HG03175 (cell line): ENCODE measurements at regions not wholly inside any gene's neighbourhood (a gene's known extent, or its start where the extent isn't known, plus 50 kb on each side); places are given as distances from the start of the nearest gene placed in this dataset.

Experiments used
- ATAC-seq: cut with Tn5 transposase; IDR thresholded peaks from one replicate; pipeline ENCODE4 v1.9.1; 2021; ENCODE audit warnings: mild to moderate bottlenecking, moderate library complexity; ENCODE audit not compliant: unreplicated experiment

GRCh38 chr7:155963771-155964195 is 151.5 kb upstream of the SHH start:
- ATAC-seq, result no peak

- ATAC-seq, result no peak
Measured at GRCh38 chr7:155963356-155963755, 151.1 kb upstream of the SHH start.

GRCh38 chr7:155962968-155963300 is 150.7 kb upstream of the SHH start:
- ATAC-seq, result no peak

DNA sequence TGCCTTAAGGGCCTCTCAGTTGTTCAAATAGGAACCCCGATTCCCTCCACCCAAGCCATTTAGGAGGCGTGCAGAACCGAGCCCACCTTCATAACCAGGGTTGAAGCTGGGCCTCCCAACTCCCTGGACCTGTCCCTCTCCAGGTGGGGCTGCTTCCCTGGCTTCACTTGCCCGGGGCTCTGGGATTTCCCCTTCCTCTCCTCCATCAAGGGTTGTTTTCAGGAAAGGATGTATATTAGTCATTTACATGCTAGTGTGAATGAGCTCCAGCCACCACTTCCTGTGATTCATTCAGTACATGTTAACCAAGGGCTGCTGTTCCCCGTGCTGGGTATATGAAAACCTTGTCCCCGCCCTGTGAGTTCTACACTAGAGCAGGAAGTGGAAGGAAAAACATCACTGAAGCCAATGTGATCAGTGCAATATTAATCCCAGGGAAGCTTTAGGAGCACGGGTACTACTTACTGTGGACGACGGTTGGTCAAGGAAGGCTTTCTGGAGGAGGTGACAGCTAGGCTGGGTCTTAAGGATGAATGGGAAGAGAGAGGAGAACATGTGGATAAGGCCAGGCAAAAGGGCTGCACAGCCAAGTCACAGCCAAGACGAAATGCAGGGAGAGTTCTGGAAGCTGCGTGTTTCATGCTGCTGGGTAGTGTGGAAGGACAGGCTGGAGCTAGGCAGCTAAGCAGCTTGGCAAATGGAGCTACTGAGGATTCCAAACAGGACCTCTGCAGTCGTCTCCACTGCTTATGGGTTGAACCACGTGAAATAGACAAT is 150.1 kb upstream of the SHH start:
- ATAC-seq, result no peak

- no peak for ATAC-seq
Measured at GRCh38 chr7:155961241-155962190, 149.3 kb upstream of the SHH start.

DNA sequence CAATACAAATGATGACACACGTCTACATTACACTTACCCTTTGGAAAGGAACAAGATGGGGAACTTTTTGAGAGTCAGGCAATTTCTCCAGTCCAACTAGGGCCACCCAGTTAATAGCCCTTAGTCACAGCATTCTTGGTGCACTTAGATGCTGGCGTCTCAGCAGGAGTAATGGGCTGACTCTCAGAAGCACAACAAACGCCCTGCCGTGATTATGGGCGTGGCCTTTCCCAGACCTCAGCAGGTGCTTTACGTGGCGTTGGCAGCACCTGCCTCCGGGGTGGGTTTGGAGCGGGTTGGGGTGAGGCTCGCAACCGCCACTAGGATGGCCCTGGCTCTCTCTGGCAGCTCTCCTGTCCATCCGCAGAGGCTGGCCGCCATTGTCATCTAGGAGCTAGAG is 147.6 kb upstream of the SHH start:
- no peak for ATAC-seq

DNA sequence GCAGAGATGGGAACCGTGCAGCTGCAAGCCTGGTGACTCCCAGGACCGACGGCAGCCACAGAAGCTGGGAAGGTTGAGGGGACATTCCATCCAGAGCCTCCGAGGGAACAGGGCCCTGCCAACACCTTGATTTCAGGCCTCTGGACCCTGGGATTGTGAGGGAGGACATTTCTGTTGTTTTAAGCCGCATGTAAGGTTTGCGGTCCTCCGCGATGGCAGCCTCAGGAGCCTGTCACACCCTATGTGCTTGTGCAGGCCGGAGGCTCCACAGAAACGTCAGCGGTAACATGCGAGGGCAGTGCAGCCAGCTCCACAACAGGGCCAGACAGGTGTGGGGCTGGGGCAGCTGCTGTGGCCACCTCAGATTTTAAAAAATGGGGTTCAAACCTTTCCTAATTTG is 144.7 kb upstream of the SHH start:
- ATAC-seq, result no peak

DNA sequence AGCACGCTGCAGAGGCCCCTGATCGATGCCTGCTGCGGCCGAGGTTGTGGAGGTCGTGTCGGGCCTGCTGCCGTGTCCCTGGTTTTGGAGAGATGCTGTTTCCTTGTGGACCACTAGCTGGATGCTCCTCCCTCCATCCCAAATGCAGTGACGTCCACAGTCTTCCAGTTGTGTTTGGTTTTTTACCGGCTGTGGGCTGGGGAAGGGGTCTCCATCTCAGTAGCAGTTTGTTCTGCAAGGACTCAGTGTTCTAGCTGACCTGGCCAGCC is 143.0 kb upstream of the SHH start:
- no peak for ATAC-seq

- no peak for ATAC-seq
Measured at GRCh38 chr7:155954550-155955366, 142.5 kb upstream of the SHH start.

DNA sequence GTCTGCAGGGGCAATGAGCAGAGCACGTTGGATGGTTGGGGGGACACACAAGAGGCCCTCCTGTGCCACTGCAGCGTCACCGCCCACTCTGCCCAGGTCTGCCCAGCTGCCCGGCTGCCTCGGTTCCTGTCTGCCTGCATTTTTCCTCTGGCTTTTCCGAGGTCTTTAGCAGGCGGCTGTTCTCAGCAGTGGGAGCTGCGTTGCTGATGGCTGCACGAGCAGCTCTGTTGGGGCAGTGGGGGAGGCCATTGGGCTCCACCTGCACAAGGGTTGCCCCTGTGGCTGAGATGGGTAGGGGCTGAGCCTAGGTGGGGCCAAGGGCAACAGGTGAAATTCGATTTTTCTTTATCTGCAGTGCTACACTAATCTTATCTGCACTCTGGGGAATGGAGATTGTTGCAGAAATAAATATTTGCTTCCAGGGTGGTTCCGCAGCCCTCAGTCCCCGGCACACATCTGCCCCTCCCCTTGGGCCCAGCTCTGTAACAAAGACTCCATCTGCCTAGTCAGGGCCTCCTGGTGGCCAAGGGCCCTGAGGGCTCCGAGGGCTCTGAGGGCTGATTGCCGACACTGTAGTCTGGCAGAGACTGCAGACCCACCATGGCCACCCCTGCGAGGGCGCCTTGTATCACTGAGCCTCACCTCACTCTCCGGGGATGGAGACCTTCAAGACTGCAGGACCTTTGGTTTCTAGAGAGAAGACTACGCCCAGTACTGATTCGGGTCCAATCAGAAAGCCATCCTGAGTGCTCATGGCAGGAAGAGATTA is 141.7 kb upstream of the SHH start:
- no peak for ATAC-seq

GRCh38 chr7:155953501-155953778 is 141.2 kb upstream of the SHH start:
- no peak for ATAC-seq

DNA sequence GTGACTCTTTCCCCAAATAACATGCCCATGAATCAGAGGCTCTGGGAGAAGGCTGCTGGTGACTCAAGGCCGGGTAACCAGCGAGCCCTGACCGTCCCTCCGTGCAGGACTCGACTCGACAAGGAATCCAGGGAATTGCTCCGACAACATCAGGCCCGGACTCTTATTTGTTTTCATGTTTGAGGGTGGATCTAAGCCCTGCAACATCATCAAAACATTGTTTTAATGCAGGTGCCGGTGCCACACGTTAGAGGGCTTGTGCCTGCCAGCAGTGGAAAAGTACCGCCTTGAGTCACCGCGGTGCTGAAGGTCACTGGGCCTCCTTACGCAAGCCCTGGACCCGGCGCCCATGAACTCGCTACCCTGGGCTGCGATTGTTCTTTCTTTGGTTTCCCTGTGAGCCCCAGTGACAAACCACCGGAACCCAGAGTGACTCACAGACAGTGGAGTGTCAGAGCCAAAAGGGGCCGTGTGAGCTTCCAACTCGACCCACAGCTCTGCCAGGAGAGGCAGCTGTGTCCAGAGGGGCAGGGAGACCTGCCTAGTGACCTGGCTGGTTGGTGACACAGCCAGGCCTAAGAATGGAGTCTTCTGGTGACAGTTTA is 139.4 kb upstream of the SHH start:
- ATAC-seq, result no peak

DNA sequence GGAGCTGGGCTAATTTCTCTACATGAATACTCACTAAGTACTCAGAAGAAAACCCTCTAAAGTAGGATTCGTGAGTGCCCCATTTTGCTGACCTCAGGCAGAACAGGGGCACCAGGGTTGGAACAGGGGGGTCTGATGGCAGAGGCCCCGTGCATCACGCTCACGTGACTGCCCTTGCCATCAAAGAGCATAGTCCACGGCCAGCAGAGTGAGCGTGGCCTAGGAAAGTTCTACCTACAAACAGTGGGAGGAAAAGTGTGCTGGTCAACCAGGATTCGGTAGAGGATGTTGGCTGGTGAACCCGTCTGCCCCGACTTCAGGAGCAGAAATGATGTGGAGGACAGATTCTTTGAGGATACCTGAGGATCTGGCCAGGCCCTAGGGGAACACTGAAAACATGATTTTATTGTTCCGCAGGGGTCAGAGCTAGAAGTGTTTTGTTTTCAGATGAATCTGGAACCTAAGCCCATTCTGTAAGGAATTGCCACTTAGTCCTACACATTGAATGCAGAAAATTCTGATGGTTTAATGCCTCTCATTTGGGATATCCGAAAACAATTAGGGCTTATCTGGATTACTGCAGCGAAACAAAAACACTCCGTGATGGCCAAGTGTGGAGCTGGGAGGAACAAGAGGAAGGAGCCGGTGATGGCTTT is 138.8 kb upstream of the SHH start:
- ATAC-seq, result no peak

GRCh38 chr7:155948845-155949244 is 136.6 kb upstream of the SHH start:
- ATAC-seq, result no peak

- no peak for ATAC-seq
Measured at GRCh38 chr7:155948423-155948822, 136.2 kb upstream of the SHH start.

DNA sequence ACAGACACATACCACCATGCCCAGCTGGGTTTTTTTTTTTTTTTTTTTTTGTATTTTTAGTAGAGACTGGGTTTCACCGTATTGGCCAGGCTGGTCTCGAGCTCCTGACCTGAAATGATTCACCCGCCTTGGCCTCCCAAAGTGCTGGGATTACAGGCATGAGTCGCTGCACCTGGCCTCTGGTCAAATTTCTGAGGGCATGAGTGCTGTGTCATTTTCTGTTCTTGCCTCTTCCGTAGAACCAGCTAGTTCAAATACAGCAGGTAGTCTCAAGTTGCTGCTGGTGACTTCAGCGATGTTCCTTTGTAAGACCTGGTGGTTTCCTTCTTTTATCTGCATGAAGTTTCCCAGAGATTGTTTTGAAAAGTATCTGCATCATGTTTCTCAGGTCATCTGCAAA is 134.8 kb upstream of the SHH start:
- no peak for ATAC-seq

- ATAC-seq, result no peak
Measured at GRCh38 chr7:155945670-155946325, 133.5 kb upstream of the SHH start.

GRCh38 chr7:155944901-155945300 is 132.6 kb upstream of the SHH start:
- ATAC-seq, result no peak

DNA sequence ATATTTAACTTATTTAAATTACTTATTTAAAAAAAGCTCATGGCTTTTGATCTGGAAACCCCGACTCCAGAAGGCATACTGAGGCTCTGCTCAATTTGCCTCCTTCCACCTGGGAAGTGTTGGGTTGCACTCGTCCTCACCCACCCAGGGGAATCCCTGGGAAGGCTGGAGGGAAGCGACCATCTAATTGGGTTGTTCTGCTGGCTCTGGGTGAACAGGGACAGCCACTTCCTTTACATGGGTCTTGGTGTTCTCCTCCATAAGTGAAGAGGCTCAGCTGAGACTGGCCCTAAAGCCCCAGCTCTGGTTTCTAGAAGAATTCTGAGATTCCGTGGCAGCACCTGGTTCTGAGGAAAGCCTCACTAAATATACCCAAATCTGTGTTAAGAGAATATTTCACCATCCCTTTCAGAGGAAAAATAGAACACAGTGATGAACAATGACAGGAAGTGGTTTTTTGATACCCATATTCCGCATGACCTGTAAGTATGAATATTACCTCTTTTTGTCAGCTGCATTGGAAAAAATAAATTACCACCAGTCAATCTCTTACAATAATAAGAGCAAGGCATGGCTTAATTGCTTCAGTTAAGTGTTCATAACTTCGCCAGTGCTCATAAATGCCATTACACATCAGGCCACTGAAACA is 131.1 kb upstream of the SHH start:
- no peak for ATAC-seq
